ENCODE measurements at regions not wholly inside any gene's neighbourhood (a gene's known extent, or its start where the extent isn't known, plus 50 kb on each side); places are given as distances from the start of the nearest gene placed in this dataset.

- TF ChIP-seq CTCF (conservative IDR thresholded peaks at IDR 0.05) (no peak), EZH2 (IDR thresholded peaks at IDR 0.05; ENCODE audit: low read depth) (no peak)
These were observed 69.2 kb upstream of the MIR17HG start for GRCh38 chr13:91278291-91278690.
